H1 (cell line): ENCODE measurements at regions not wholly inside any gene's neighbourhood (a gene's known extent, or its start where the extent isn't known, plus 50 kb on each side); places are given as distances from the start of the nearest gene placed in this dataset.
A peak's percentile ranks its signal among the peaks of the same experiment; 100 is the strongest.

Source experiments
- CTCF ChIA-PET: fragments of 300-600 bp; sonication (Branson Sonifier 250); formaldehyde crosslinking; loops from one replicate; lab custom pipeline; 2021; ENCODE audit not compliant: partially characterized antibody; lab: Charles Lee
- POLR2A ChIA-PET: fragments of 300-600 bp; sonication (Branson Sonifier 250); formaldehyde crosslinking; loops from one replicate; lab custom pipeline; 2021; ENCODE audit warnings: inconsistent platforms; ENCODE audit not compliant: partially characterized antibody; lab: Charles Lee
- DNase-seq, 2 experiments: peaks; one replicate each; pipeline versions ENCODE4 v3.0.0 to v3.0.0-alpha.2; 2010 to 2022; ENCODE audit warnings: low spot score in 2 of 2, low read depth in 1 of 2, mixed read lengths in 1 of 2
- FAIRE-seq: peaks from 2 replicates; lab custom pipeline; 2011; peaks lifted over from hg19 to GRCh38; lab: Jason Lieb, UNC
- H2AFZ ChIP-seq: 2 replicates; pipeline ENCODE4 v1.8.1; 2012; ENCODE audit warnings: low read length, inconsistent platforms
- H2AK5ac ChIP-seq: 2 replicates; pipeline ENCODE4 v1.6.1; 2013; ENCODE audit warnings: low read depth, low read length
- H2BK120ac ChIP-seq: replicated peaks from 2 replicates; pipeline ENCODE3; 2013; ENCODE audit warnings: low read depth, low read length, inconsistent platforms
- H2BK12ac ChIP-seq: 2 replicates; pipeline ENCODE4 v1.6.1; 2013; ENCODE audit warnings: low read depth, low read length
- H2BK15ac ChIP-seq: 2 replicates; pipeline ENCODE4 v1.6.1; 2013; ENCODE audit warnings: low read length
- H2BK20ac ChIP-seq: 2 replicates; pipeline ENCODE4 v1.6.1; 2013; ENCODE audit warnings: low read length
- H2BK5ac ChIP-seq: 2 replicates; pipeline ENCODE4 v1.6.1; 2013; ENCODE audit warnings: low read depth, low read length
- H3K14ac ChIP-seq: 2 replicates; pipeline ENCODE4 v1.6.1; 2013; ENCODE audit warnings: inconsistent platforms; ENCODE audit not compliant: insufficient read length
- H3K18ac ChIP-seq: 2 replicates; pipeline ENCODE4 v1.6.1; 2013; ENCODE audit warnings: low read length; ENCODE audit errors: extremely low read depth
- H3K23ac ChIP-seq: 2 replicates; pipeline ENCODE4 v1.6.1; 2013; ENCODE audit warnings: inconsistent platforms; ENCODE audit not compliant: insufficient read length
- H3K23me2 ChIP-seq: 2 replicates; pipeline ENCODE4 v1.6.1; 2013; ENCODE audit warnings: low read depth, low read length
- H3K27ac ChIP-seq: 2 replicates; pipeline ENCODE4 v1.6.1; 2011; ENCODE audit warnings: low read depth, low read length, inconsistent platforms
- H3K27me3 ChIP-seq, 4 experiments: replicated peaks in 1 of 4; 1 replicate in 1 of 4; 2 replicates in 3 of 4; pipeline versions ENCODE4 v1.6.1 to v1.8.1; 2011 to 2013; ENCODE audit warnings: low read length in 3 of 4, mild to moderate bottlenecking in 3 of 4, inconsistent platforms in 2 of 4, mixed read lengths in 2 of 4, moderate library complexity in 1 of 4; ENCODE audit not compliant: control insufficient read depth in 3 of 4, insufficient read depth in 3 of 4; ENCODE audit errors: extremely low read depth in 1 of 4
- H3K36me3 ChIP-seq, 4 experiments: 2 replicates each; pipeline versions ENCODE4 v1.6.1 to v1.8.1; 2011 to 2013; ENCODE audit warnings: mild to moderate bottlenecking in 4 of 4, low read length in 3 of 4, moderate library complexity in 2 of 4, control low read depth in 1 of 4, inconsistent platforms in 1 of 4; ENCODE audit not compliant: insufficient read depth in 4 of 4, control insufficient read depth in 2 of 4
- H3K4ac ChIP-seq: replicated peaks from 2 replicates; pipeline ENCODE3; 2013; ENCODE audit warnings: low read length, low read depth, mixed read lengths, inconsistent platforms; ENCODE audit not compliant: insufficient read length
- H3K4me1 ChIP-seq, 4 experiments: replicated peaks in 1 of 4; 1 replicate in 1 of 4; 2 replicates in 3 of 4; pipeline versions ENCODE4 v1.6.1 to v1.8.1; 2011 to 2013; ENCODE audit warnings: low read length in 3 of 4, inconsistent platforms in 2 of 4, mixed read lengths in 1 of 4; ENCODE audit not compliant: insufficient read depth in 4 of 4, control insufficient read depth in 3 of 4
- H3K4me2 ChIP-seq, 2 experiments: 2 replicates each; pipeline versions ENCODE4 v1.6.1 to v1.8.1; 2011 to 2013; ENCODE audit warnings: low read depth in 2 of 2, low read length in 2 of 2, control low read depth in 1 of 2, inconsistent platforms in 1 of 2, mild to moderate bottlenecking in 1 of 2; ENCODE audit not compliant: insufficient read depth in 1 of 2
- H3K4me3 ChIP-seq, 4 experiments: fragments of 200-600, 300-600 bp in 1 of 4; sonication (generic), shearing (Covaris generic), sonication (Bioruptor Twin) in 1 of 4; 2 replicates each; pipeline versions ENCODE4 v1.5.1 to v1.8.1; 2011 to 2016; ENCODE audit warnings: low read length in 4 of 4, low read depth in 3 of 4, control low read depth in 2 of 4, inconsistent platforms in 2 of 4, mild to moderate bottlenecking in 2 of 4, mixed read lengths in 1 of 4, moderate library complexity in 1 of 4; ENCODE audit not compliant: insufficient read depth in 2 of 4; ENCODE audit errors: extremely low read depth in 1 of 4
- H3K56ac ChIP-seq: replicated peaks from 2 replicates; pipeline ENCODE3; 2013; ENCODE audit warnings: low read depth, mild to moderate bottlenecking, mixed read lengths, low read length, inconsistent platforms; ENCODE audit not compliant: insufficient read length
- H3K79me1 ChIP-seq: 2 replicates; pipeline ENCODE4 v1.6.1; 2013; ENCODE audit warnings: low read depth, low read length, control low read depth
- H3K79me2 ChIP-seq, 2 experiments: 2 replicates each; pipeline versions ENCODE4 v1.6.1 to v1.8.1; 2012 to 2013; ENCODE audit warnings: low read length in 2 of 2, mild to moderate bottlenecking in 2 of 2, inconsistent platforms in 1 of 2; ENCODE audit not compliant: insufficient read depth in 2 of 2, control insufficient read depth in 1 of 2
- H3K9ac ChIP-seq, 4 experiments: replicated peaks in 1 of 4; 1 replicate in 1 of 4; 2 replicates in 3 of 4; pipeline versions ENCODE4 v1.6.1 to v1.8.1; 2011 to 2013; ENCODE audit warnings: low read depth in 3 of 4, low read length in 3 of 4, control low read depth in 2 of 4, mild to moderate bottlenecking in 2 of 4, moderate library complexity in 2 of 4, inconsistent platforms in 1 of 4; ENCODE audit errors: extremely low read depth in 1 of 4
- H3K9me3 ChIP-seq, 2 experiments: 2 replicates each; pipeline versions ENCODE4 v1.6.1 to v1.8.1; 2012 to 2013; ENCODE audit warnings: mild to moderate bottlenecking in 2 of 2, moderate library complexity in 2 of 2, control low read depth in 1 of 2, inconsistent platforms in 1 of 2, low read depth in 1 of 2, low read length in 1 of 2, mixed read lengths in 1 of 2; ENCODE audit not compliant: insufficient read depth in 2 of 2
- H4K20me1 ChIP-seq, 2 experiments: replicated peaks in 1 of 2; 2 replicates each; pipeline versions ENCODE3 to v1.8.1; 2011 to 2013; ENCODE audit warnings: inconsistent platforms in 2 of 2, low read length in 2 of 2, mild to moderate bottlenecking in 1 of 2; ENCODE audit not compliant: insufficient read depth in 2 of 2, control insufficient read depth in 1 of 2
- H4K5ac ChIP-seq: 2 replicates; pipeline ENCODE4 v1.6.1; 2013; ENCODE audit warnings: low read length, low read depth, mixed read lengths, inconsistent platforms; ENCODE audit not compliant: insufficient read length
- H4K8ac ChIP-seq: 2 replicates; pipeline ENCODE4 v1.8.0; 2013; ENCODE audit warnings: mild to moderate bottlenecking, moderate library complexity, low read length, inconsistent platforms; ENCODE audit not compliant: insufficient read depth; ENCODE audit errors: extremely low read depth
- H4K91ac ChIP-seq: replicated peaks from 2 replicates; pipeline ENCODE3; 2013; ENCODE audit warnings: low read length, mixed read lengths, inconsistent platforms; ENCODE audit not compliant: insufficient read length
- ASH2L ChIP-seq: fragments of 200-600, 300-600 bp; sonication (generic); IDR thresholded peaks from one replicate; pipeline ENCODE4 v1.7.1; 2017; ENCODE audit warnings: low read length
- EGR1 ChIP-seq: IDR thresholded peaks from 2 replicates; pipeline ENCODE4 v1.6.1; 2011; ENCODE audit warnings: low read depth, low read length, borderline replicate concordance
- GABPA ChIP-seq: IDR thresholded peaks from 2 replicates; pipeline ENCODE4 v1.6.1; 2011; ENCODE audit warnings: mild to moderate bottlenecking, low read length, moderate library complexity, borderline replicate concordance; ENCODE audit not compliant: insufficient read depth
- NRF1 ChIP-seq: IDR thresholded peaks from 2 replicates; pipeline ENCODE4 v1.6.1; 2011; ENCODE audit warnings: mild to moderate bottlenecking, low read depth, low read length, improper control_type of control experiment
- POLR2A ChIP-seq, 2 experiments: IDR thresholded peaks; 1 replicate in 1 of 2; 2 replicates in 1 of 2; pipeline ENCODE4 v1.6.1; 2011; ENCODE audit warnings: low read depth in 2 of 2, low read length in 2 of 2, mild to moderate bottlenecking in 2 of 2; ENCODE audit errors: control extremely low read depth in 1 of 2
- SIRT6 ChIP-seq: IDR thresholded peaks from one replicate; pipeline ENCODE4 v1.7.1; 2012; ENCODE audit warnings: low read length, inconsistent platforms
- TAF1 ChIP-seq: IDR thresholded peaks from 2 replicates; pipeline ENCODE4 v1.6.1; 2011; ENCODE audit warnings: mild to moderate bottlenecking, low read depth, low read length
- TBP ChIP-seq: IDR thresholded peaks from 2 replicates; pipeline ENCODE4 v1.6.1; 2011; ENCODE audit warnings: low read depth, low read length, improper control_type of control experiment
- TCF12 ChIP-seq: IDR thresholded peaks from 2 replicates; pipeline ENCODE4 v1.6.1; 2011; ENCODE audit warnings: low read depth, mild to moderate bottlenecking, low read length
- WGBS, 2 experiments: shearing (Covaris generic) in 1 of 2; methylation state at CpG; one replicate each; pipeline versions ENCODE4 v1.1.6 to v1.1.7; 2013 to 2015; ENCODE audit warnings: low lambda C conversion rate in 2 of 2, mixed read lengths in 2 of 2, inconsistent platforms in 1 of 2, low coverage in 1 of 2, missing lambda C conversion rate in 1 of 2; ENCODE audit not compliant: insufficient replicate concordance in 2 of 2, insufficient coverage in 1 of 2, insufficient read length in 1 of 2; ENCODE audit errors: extremely low coverage in 1 of 2, missing lambda C conversion rate in 1 of 2; 5-methylcytosine and 5-hydroxymethylcytosine counted together
- TF ChIP-seq, protein P1 (sequence below): IDR thresholded peaks from 2 replicates; pipeline ENCODE4 v1.6.1; 2011; ENCODE audit warnings: low read length, improper control_type of control experiment

- Histone ChIP-seq H3K23ac (no peak overlapping the region), H3K79me1 (no peaks in the 10 kb centered on the region), H3K4me2 (peak overlapping the region; percentile 35 to 56), H4K20me1 (no peaks in the 10 kb centered on the region), H3K27ac (peak overlapping the region; percentile 55; the same call in 1 of the 2 replicates), H3K79me2 (no peaks in the 10 kb centered on the region), H3K36me3 (no peaks in the 10 kb centered on the region), H4K5ac (peak overlapping the region; percentile 14), H2AK5ac (peak overlapping the region; percentile 34; the same call in 1 of the 2 replicates), H2BK120ac (peak overlapping the region; percentile 8), H3K14ac (no peak overlapping the region), H3K56ac (no peak overlapping the region), H2BK20ac (peak overlapping the region; percentile 95), H3K4me1 (peaks cover 23 to 40% (median 38%) of the 10 kb centered on the region in 4 experiments), H3K4ac (peak overlapping the region; percentile 82), H2BK12ac (peak overlapping the region; percentile 97), H2AFZ (no peak overlapping the region), H3K23me2 (no peaks in the 10 kb centered on the region), H3K18ac (peak overlapping the region; percentile 60; the same call in 1 of the 2 replicates), H4K91ac (peak overlapping the region; percentile 34), H3K4me3 (peak overlapping the region in 1 of 4 experiments; percentile 16; a peak in 1 of 8 replicates), H2BK15ac (peak overlapping the region; percentile 99; the same call in 1 of the 2 replicates), H4K8ac (0 out of 2 replicates have a peak overlapping the region, but pooled peaks have one; percentile 4), H3K9ac (peak overlapping the region in 2 of 4 experiments; percentile 22 to 27; a peak in 3 of 7 replicates), H3K9me3 (no peaks in the 10 kb centered on the region), H2BK5ac (peak overlapping the region; percentile 96), H3K27me3 (no peaks in the 10 kb centered on the region)
- CTCF ChIA-PET, result interaction anchor here (0.6 to 1.6 kb wide), 13 partner anchors 9 to 470 kb away, joined by 3 to 5 read pairs (median 3); no protein-coding TSS in a partner anchor
- POLR2A ChIA-PET, result interaction anchor here (0.6 to 2.1 kb wide), 11 partner anchors 11 to 1888 kb away, joined by 3 to 10 read pairs (median 4); no protein-coding TSS in a partner anchor
- no peak for FAIRE-seq
- WGBS, 2 experiments, result 42% methylated on average over 26 of the region's 26 CpGs; no CpG with 5 or more reads in 1 of the 2 experiments
- peak in 1 of 2 experiments; percentile 49 for DNase-seq
- TF ChIP-seq, protein P1, sequence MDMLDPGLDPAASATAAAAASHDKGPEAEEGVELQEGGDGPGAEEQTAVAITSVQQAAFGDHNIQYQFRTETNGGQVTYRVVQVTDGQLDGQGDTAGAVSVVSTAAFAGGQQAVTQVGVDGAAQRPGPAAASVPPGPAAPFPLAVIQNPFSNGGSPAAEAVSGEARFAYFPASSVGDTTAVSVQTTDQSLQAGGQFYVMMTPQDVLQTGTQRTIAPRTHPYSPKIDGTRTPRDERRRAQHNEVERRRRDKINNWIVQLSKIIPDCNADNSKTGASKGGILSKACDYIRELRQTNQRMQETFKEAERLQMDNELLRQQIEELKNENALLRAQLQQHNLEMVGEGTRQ, result no peak
- TF ChIP-seq TBP, result peak; percentile 88
- no peak for TF ChIP-seq SIRT6
- peak in 1 of 2 experiments; percentile 58; a peak in 2 of 3 replicates for TF ChIP-seq POLR2A (IDR thresholded peaks at IDR 0.05; ENCODE audit: control extremely low read depth in 1 of 2, low read depth in 2 of 2, low read length in 2 of 2)
- TF ChIP-seq EGR1, result no peak
- TF ChIP-seq ASH2L, result peak; percentile 75
- no peak for TF ChIP-seq TCF12
- TF ChIP-seq TAF1, result peak; percentile 64
- no peak for TF ChIP-seq NRF1
- no peak for TF ChIP-seq GABPA
These were observed 144.7 kb upstream of the ZNF217 start for GRCh38 chr20:53738039-53738944.
